Neuronal stem cell (in vitro differentiated cells): ENCODE measurements at regions not wholly inside any gene's neighbourhood (a gene's known extent, or its start where the extent isn't known, plus 50 kb on each side); places are given as distances from the start of the nearest gene placed in this dataset.

Experiments used
- DNase-seq: peaks from one replicate; pipeline ENCODE4 v3.0.0-alpha.2; 2013; ENCODE audit warnings: low spot score
- H2AFZ ChIP-seq: one replicate; pipeline ENCODE4 v1.6.1; 2013; ENCODE audit warnings: mild to moderate bottlenecking, low read length, inconsistent platforms
- H2AK5ac ChIP-seq: 2 replicates; pipeline ENCODE4 v1.6.1; 2013; ENCODE audit warnings: low read depth, mild to moderate bottlenecking, inconsistent platforms, low read length, moderate library complexity, mixed read lengths
- H2BK120ac ChIP-seq: 2 replicates; pipeline ENCODE4 v1.6.1; 2013; ENCODE audit warnings: low read depth, mild to moderate bottlenecking, inconsistent platforms, low read length, moderate library complexity, mixed read lengths
- H2BK12ac ChIP-seq: one replicate; pipeline ENCODE4 v1.6.1; 2013; ENCODE audit warnings: low read length, inconsistent platforms
- H2BK15ac ChIP-seq: 2 replicates; pipeline ENCODE4 v1.6.1; 2013; ENCODE audit warnings: mild to moderate bottlenecking, low read length, inconsistent platforms, mixed read lengths
- H2BK5ac ChIP-seq: one replicate; pipeline ENCODE4 v1.6.1; 2013; ENCODE audit warnings: inconsistent platforms, mild to moderate bottlenecking, low read length, moderate library complexity
- H3K14ac ChIP-seq: one replicate; pipeline ENCODE4 v1.6.1; 2013; ENCODE audit warnings: low read length, inconsistent platforms
- H3K18ac ChIP-seq: 2 replicates; pipeline ENCODE4 v1.6.1; 2013; ENCODE audit warnings: low read length, inconsistent platforms
- H3K23ac ChIP-seq: 2 replicates; pipeline ENCODE4 v1.6.1; 2013; ENCODE audit warnings: low read depth, mild to moderate bottlenecking, mixed read lengths, low read length, inconsistent platforms; ENCODE audit not compliant: poor library complexity
- H3K27ac ChIP-seq: replicated peaks from 3 replicates; pipeline ENCODE4 v1.5.1; 2013; ENCODE audit warnings: low read length, inconsistent platforms
- H3K27me3 ChIP-seq, 3 experiments: 2 replicates each; pipeline ENCODE4 v1.6.1; 2013; ENCODE audit warnings: low read length in 3 of 3, mild to moderate bottlenecking in 2 of 3, inconsistent platforms in 1 of 3, low read depth in 1 of 3, mixed read lengths in 1 of 3, moderate library complexity in 1 of 3; ENCODE audit not compliant: control insufficient read depth in 3 of 3, insufficient read depth in 3 of 3
- H3K36me3 ChIP-seq, 2 donors: replicated peaks in 1 of 2; 2 replicates each; pipeline ENCODE4 v1.6.1; 2013; ENCODE audit warnings: low read length in 2 of 2; ENCODE audit not compliant: control insufficient read depth in 2 of 2, insufficient read depth in 2 of 2
- H3K4ac ChIP-seq: 2 replicates; pipeline ENCODE4 v1.6.1; 2013; ENCODE audit warnings: inconsistent platforms, mild to moderate bottlenecking, low read length, moderate library complexity
- H3K4me1 ChIP-seq, 2 donors: 1 replicate in 1 of 2; 2 replicates in 1 of 2; pipeline ENCODE4 v1.6.1; 2013; ENCODE audit warnings: low read length in 2 of 2, low read depth in 1 of 2; ENCODE audit not compliant: control insufficient read depth in 2 of 2, insufficient read depth in 1 of 2
- H3K4me2 ChIP-seq: one replicate; pipeline ENCODE4 v1.6.1; 2013; ENCODE audit warnings: mild to moderate bottlenecking, low read length, inconsistent platforms; ENCODE audit not compliant: insufficient read depth, poor library complexity, severe bottlenecking
- H3K4me3 ChIP-seq, 2 donors: 2 replicates each; pipeline ENCODE4 v1.5.1; 2013; ENCODE audit warnings: low read length in 2 of 2, mild to moderate bottlenecking in 2 of 2, inconsistent platforms in 1 of 2, moderate library complexity in 1 of 2
- H3K79me1 ChIP-seq: one replicate; pipeline ENCODE4 v1.6.1; 2013; ENCODE audit warnings: low read depth, mild to moderate bottlenecking, inconsistent platforms, low read length, moderate library complexity
- H3K9ac ChIP-seq: one replicate; pipeline ENCODE4 v1.6.1; 2013; ENCODE audit warnings: mild to moderate bottlenecking, low read depth, low read length, inconsistent platforms; ENCODE audit not compliant: poor library complexity
- H3K9me3 ChIP-seq, 2 donors: replicated peaks in 1 of 2; 2 replicates each; pipeline versions ENCODE3 to v1.6.1; 2013; ENCODE audit warnings: low read length in 2 of 2, mild to moderate bottlenecking in 2 of 2, inconsistent platforms in 1 of 2, low read depth in 1 of 2, mixed read lengths in 1 of 2, moderate library complexity in 1 of 2; ENCODE audit not compliant: control insufficient read depth in 2 of 2, insufficient read depth in 1 of 2
- H4K8ac ChIP-seq: one replicate; pipeline ENCODE4 v1.6.1; 2013; ENCODE audit warnings: low read depth, mild to moderate bottlenecking, inconsistent platforms, low read length, moderate library complexity
- H4K91ac ChIP-seq: one replicate; pipeline ENCODE4 v1.6.1; 2013; ENCODE audit warnings: low read length, low read depth, mild to moderate bottlenecking, inconsistent platforms; ENCODE audit not compliant: poor library complexity
- WGBS, 2 donors: extraction: QIAGEN DNeasy Blood & Tissue Kit; methylation state at CpG; one replicate each; pipeline ENCODE4 v1.1.7; 2013; ENCODE audit warnings: missing lambda C conversion rate in 2 of 2, mixed read lengths in 1 of 2; ENCODE audit not compliant: insufficient read length in 2 of 2, insufficient replicate concordance in 1 of 2; ENCODE audit errors: extremely low coverage in 2 of 2; 5-methylcytosine and 5-hydroxymethylcytosine counted together

DNA sequence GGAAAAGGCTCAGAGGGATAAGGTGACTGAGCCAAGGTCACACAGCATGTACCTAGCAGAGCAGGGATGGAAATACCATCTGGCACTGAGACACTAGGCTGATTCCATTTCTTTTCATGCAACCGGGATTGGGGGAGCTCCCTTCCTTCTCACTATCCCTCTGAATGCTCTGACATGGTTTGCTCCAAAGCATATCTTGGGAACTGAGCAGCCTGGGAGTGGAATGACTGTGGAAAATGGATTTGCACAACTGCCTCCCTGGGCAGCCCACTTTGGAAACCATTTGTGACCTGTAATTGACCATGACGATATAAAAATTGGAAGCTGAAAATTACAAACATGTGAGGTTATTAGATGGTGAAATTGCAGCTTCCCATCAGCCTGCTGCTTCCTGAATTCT, 309.0 kb upstream of the CHD6 start:
- H2AFZ ChIP-seq, result no peak overlapping the region
- no peak overlapping the region for H3K9ac ChIP-seq
- H3K4me3 ChIP-seq, result no peak overlapping the region
- no peak overlapping the region for H2BK5ac ChIP-seq
- H3K4me2 ChIP-seq, result no peak overlapping the region
- H2BK15ac ChIP-seq, result no peak overlapping the region
- no peak overlapping the region for H2BK12ac ChIP-seq
- H4K91ac ChIP-seq, result no peak overlapping the region
- peaks cover 0 to 3% (median 0%) of the 10 kb centered on the region in 3 experiments for H3K27me3 ChIP-seq
- H2AK5ac ChIP-seq, result no peak overlapping the region
- H3K14ac ChIP-seq, result no peak overlapping the region
- no peak overlapping the region for H3K23ac ChIP-seq
- WGBS, 2 donors, result no CpG with 5 or more reads among the region's 2 CpGs
- H3K9me3 ChIP-seq, result no peaks in the 10 kb centered on the region
- H3K79me1 ChIP-seq, result no peaks in the 10 kb centered on the region
- no peak overlapping the region for H2BK120ac ChIP-seq
- H3K18ac ChIP-seq, result no peak overlapping the region
- no peaks in the 10 kb centered on the region for H3K36me3 ChIP-seq
- H4K8ac ChIP-seq, result no peak overlapping the region
- H3K4me1 ChIP-seq, result no peaks in the 10 kb centered on the region
- no peak overlapping the region for H3K4ac ChIP-seq
- no peak for DNase-seq
- no peak overlapping the region for H3K27ac ChIP-seq

GRCh38 chr20:41925476-41925875, 307.3 kb upstream of the CHD6 start:
- no peak overlapping the region for H2BK12ac ChIP-seq
- no peak overlapping the region for H3K23ac ChIP-seq
- H3K14ac ChIP-seq, result no peak overlapping the region
- H2BK15ac ChIP-seq, result no peak overlapping the region
- no peak overlapping the region for H2AK5ac ChIP-seq
- no peak for DNase-seq
- no peak overlapping the region for H2BK120ac ChIP-seq
- no peak overlapping the region for H3K4me3 ChIP-seq
- no peak overlapping the region for H3K9ac ChIP-seq
- no peak overlapping the region for H2AFZ ChIP-seq
- H4K91ac ChIP-seq, result no peak overlapping the region
- H3K4me1 ChIP-seq, result no peaks in the 10 kb centered on the region
- no peaks in the 10 kb centered on the region for H3K9me3 ChIP-seq
- no peak overlapping the region for H3K27ac ChIP-seq
- no peak overlapping the region for H3K4ac ChIP-seq
- H3K36me3 ChIP-seq, result no peaks in the 10 kb centered on the region
- H3K18ac ChIP-seq, result no peak overlapping the region
- H2BK5ac ChIP-seq, result no peak overlapping the region
- H4K8ac ChIP-seq, result no peak overlapping the region
- WGBS, 2 donors, result no CpG with 5 or more reads among the region's 4 CpGs
- peaks cover 0 to 3% (median 0%) of the 10 kb centered on the region in 3 experiments for H3K27me3 ChIP-seq
- no peak overlapping the region for H3K4me2 ChIP-seq
- no peaks in the 10 kb centered on the region for H3K79me1 ChIP-seq

DNA sequence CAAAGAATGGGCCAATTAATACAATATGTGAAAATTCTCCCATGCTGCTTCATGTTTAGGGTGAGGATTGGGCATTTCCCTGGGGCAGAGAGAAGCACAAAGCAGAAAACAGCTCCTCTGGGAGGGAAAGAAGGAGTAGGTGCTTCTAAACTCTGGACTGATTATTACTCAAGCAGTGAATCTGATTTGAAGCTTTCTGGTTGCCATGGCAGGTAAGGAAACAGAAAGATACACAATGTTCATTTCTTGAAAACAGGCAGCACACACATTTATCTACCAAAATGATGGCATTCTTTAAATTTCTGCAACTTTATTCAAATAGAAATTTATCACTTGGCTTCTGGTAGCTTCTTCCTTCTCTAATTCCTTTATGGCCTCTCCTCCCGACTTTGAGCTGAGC, 305.4 kb upstream of the CHD6 start:
- no peak for DNase-seq
- Histone ChIP-seq H2AFZ (no peak overlapping the region), H3K4ac (no peak overlapping the region), H2BK5ac (no peak overlapping the region), H3K36me3 (no peaks in the 10 kb centered on the region), H3K9ac (no peak overlapping the region), H2AK5ac (no peak overlapping the region), H3K18ac (no peak overlapping the region), H2BK15ac (no peak overlapping the region), H3K4me2 (no peak overlapping the region), H2BK12ac (no peak overlapping the region), H4K8ac (no peak overlapping the region), H3K79me1 (no peaks in the 10 kb centered on the region), H3K23ac (no peak overlapping the region), H3K9me3 (no peaks in the 10 kb centered on the region), H2BK120ac (no peak overlapping the region), H4K91ac (no peak overlapping the region), H3K27ac (no peak overlapping the region), H3K14ac (no peak overlapping the region), H3K4me1 (no peaks in the 10 kb centered on the region), H3K4me3 (no peak overlapping the region), H3K27me3 (peaks cover 0 to 3% (median 0%) of the 10 kb centered on the region in 3 experiments)
- no CpG with 5 or more reads among the region's 1 CpG for WGBS, 2 donors

DNA sequence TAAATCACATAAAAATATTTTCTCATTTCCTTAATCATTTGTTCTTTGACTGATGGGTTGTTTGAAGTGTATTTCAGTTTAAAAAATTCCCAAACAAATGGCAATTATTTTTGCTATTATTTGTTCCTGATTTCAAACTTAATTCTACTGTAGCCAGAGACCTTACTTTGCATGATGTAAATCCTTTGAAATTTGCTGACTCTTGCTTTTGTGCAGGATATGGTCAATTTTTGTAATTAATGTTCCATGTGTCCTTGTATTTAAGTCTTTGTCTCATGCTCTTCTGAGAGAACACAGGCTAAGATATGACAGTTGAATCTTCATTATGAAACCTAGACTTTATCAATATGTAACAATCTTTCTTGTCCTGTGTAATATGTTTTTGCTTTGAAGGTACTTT, 295.0 kb upstream of the CHD6 start:
- no peak for DNase-seq
- H2BK12ac ChIP-seq, result no peak overlapping the region
- no peak overlapping the region for H3K4me3 ChIP-seq
- no peak overlapping the region for H3K14ac ChIP-seq
- H3K4ac ChIP-seq, result no peak overlapping the region
- no peak overlapping the region for H3K23ac ChIP-seq
- H2BK5ac ChIP-seq, result no peak overlapping the region
- no peak overlapping the region for H4K91ac ChIP-seq
- H4K8ac ChIP-seq, result no peak overlapping the region
- no peak overlapping the region for H2AK5ac ChIP-seq
- no peaks in the 10 kb centered on the region for H3K36me3 ChIP-seq
- no peak overlapping the region for H3K9ac ChIP-seq
- H3K9me3 ChIP-seq, result peaks cover 0 to 2% of the 10 kb centered on the region in 2 donors
- no peak overlapping the region for H3K18ac ChIP-seq
- H3K4me1 ChIP-seq, result no peaks in the 10 kb centered on the region
- H2BK15ac ChIP-seq, result no peak overlapping the region
- H3K79me1 ChIP-seq, result no peaks in the 10 kb centered on the region
- H3K27me3 ChIP-seq, result no peaks in the 10 kb centered on the region
- H3K4me2 ChIP-seq, result no peak overlapping the region
- no peak overlapping the region for H2BK120ac ChIP-seq
- no peak overlapping the region for H2AFZ ChIP-seq
- no peak overlapping the region for H3K27ac ChIP-seq
